Loucy (cell line): ENCODE measurements at regions not wholly inside any gene's neighbourhood (a gene's known extent, or its start where the extent isn't known, plus 50 kb on each side); places are given as distances from the start of the nearest gene placed in this dataset.
"Not testable (repeated sequence)": the region's sequence is repeated elsewhere in the genome, so short reads cannot be mapped to it uniquely, and the experiment has no call there.

Experiments
- H2AFZ ChIP-seq: fragments of 200-600 bp; sonication (generic); 2 replicates; pipeline ENCODE4 v1.6.0; 2016; ENCODE audit warnings: antibody characterized with exemption, mild to moderate bottlenecking, low read length, moderate library complexity
- H3F3A ChIP-seq: fragments of 200-600 bp; 2 replicates; pipeline ENCODE4 v1.6.0; 2016; ENCODE audit warnings: antibody characterized with exemption, low read depth, mild to moderate bottlenecking
- H3K27me3 ChIP-seq: fragments of 200-600 bp; sonication (generic); 2 replicates; pipeline ENCODE4 v1.6.1; 2014; ENCODE audit warnings: low read length, mild to moderate bottlenecking; ENCODE audit not compliant: insufficient read depth, poor library complexity, severe bottlenecking
- H3K36me3 ChIP-seq: fragments of 200-600 bp; sonication (generic); 2 replicates; pipeline ENCODE4 v1.6.1; 2016; ENCODE audit warnings: low read length; ENCODE audit not compliant: insufficient read depth
- H3K4me1 ChIP-seq: fragments of 200-600 bp; sonication (generic); 2 replicates; pipeline ENCODE4 v1.5.1; 2014; ENCODE audit warnings: low read length, mild to moderate bottlenecking; ENCODE audit not compliant: insufficient read depth, poor library complexity, severe bottlenecking
- H3K4me2 ChIP-seq: fragments of 200-600 bp; sonication (generic); 2 replicates; pipeline ENCODE4 v1.6.0; 2014; ENCODE audit warnings: antibody characterized with exemption, low read length, low read depth, mild to moderate bottlenecking; ENCODE audit not compliant: poor library complexity, severe bottlenecking
- H3K4me3 ChIP-seq: fragments of 200-600 bp; sonication (generic); 2 replicates; pipeline ENCODE4 v1.5.1; 2014; ENCODE audit warnings: low read length, mild to moderate bottlenecking, mixed read lengths; ENCODE audit not compliant: poor library complexity, severe bottlenecking
- H3K79me2 ChIP-seq: fragments of 200-600 bp; sonication (generic); 2 replicates; pipeline ENCODE4 v1.6.1; 2014; ENCODE audit warnings: low read length; ENCODE audit not compliant: insufficient read depth
- H3K9ac ChIP-seq: fragments of 200-600 bp; sonication (generic); 2 replicates; pipeline ENCODE4 v1.6.0; 2014; ENCODE audit warnings: mild to moderate bottlenecking, low read depth, low read length, moderate library complexity; ENCODE audit not compliant: poor library complexity, severe bottlenecking
- H3K9me2 ChIP-seq: fragments of 200-600 bp; sonication (generic); replicated peaks from 2 replicates; pipeline ENCODE4 v1.6.1; 2016; ENCODE audit warnings: low read depth, low read length, mixed read lengths
- H3K9me3 ChIP-seq: fragments of 200-600 bp; sonication (generic); 2 replicates; pipeline ENCODE4 v1.6.1; 2014; ENCODE audit warnings: mild to moderate bottlenecking, antibody characterized with exemption, low read length, low read depth; ENCODE audit not compliant: insufficient read depth
- H4K20me1 ChIP-seq: fragments of 200-600 bp; sonication (generic); 2 replicates; pipeline ENCODE4 v1.6.0; 2014; ENCODE audit warnings: antibody characterized with exemption, low read length, mild to moderate bottlenecking; ENCODE audit not compliant: insufficient read depth, poor library complexity, severe bottlenecking
- EZH2phosphoT487 ChIP-seq: fragments of 200-600 bp; IDR thresholded peaks from 2 replicates; pipeline ENCODE4 v1.6.1; 2018; ENCODE audit warnings: antibody characterized with exemption, mild to moderate bottlenecking, moderate library complexity, borderline replicate concordance
- TF ChIP-seq, protein P1 (sequence below): fragments of 200-600 bp; sonication (generic); conservative IDR thresholded peaks from 2 replicates; pipeline ENCODE4 v1.5.1; 2014; ENCODE audit warnings: mild to moderate bottlenecking, antibody characterized with exemption, low read length

DNA sequence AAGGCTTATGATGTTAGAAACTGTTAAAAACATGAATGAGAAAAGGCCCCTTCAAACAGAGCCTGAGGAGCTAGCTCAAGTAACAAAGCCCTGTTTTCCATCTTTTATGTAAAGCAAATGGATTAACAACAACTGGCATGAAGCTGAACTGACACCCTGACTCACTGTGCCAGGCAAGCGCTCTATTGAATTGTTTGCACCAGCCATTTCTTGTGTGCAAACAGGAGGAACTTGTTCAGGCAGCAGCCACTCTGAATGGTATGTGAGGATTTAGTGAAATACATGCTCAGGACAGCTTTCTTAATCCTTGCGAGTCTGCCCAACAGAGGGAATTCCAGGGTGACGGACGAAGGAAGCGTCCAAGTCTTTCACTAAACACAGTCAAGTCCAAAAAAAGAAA lies 291.1 kb upstream of the ADGRL2 start:
- Histone ChIP-seq H3K9ac (no peak overlapping the region), H2AFZ (no peak overlapping the region), H3K9me3 (no peaks in the 10 kb centered on the region), H3K4me2 (no peak overlapping the region), H3K4me1 (no peaks in the 10 kb centered on the region), H3K36me3 (no peaks in the 10 kb centered on the region), H3F3A (no peaks in the 10 kb centered on the region), H3K79me2 (no peaks in the 10 kb centered on the region), H3K27me3 (no peaks in the 10 kb centered on the region), H3K9me2 (no peaks in the 10 kb centered on the region), H4K20me1 (no peaks in the 10 kb centered on the region), H3K4me3 (no peak overlapping the region)
- TF ChIP-seq EZH2phosphoT487, result no peak

DNA sequence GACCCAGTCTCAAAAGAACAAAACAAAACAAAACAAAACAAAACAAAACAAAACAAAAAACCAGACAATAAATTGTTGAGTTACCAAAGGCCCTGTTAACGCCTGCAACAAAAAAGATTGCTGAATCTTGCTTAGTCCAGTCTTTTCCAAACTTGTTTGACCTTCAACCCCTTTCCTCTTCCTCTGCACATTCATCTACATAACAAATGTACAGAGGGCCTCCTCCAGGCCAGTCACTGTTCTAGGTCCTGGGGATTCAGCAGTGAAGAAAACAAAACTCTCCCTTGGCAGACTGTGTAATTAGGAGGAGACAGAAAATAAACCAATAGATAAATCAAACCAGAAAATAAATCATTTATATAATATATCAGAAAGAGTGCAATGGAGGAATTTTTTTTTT lies 294.0 kb upstream of the ADGRL2 start:
- no peaks in the 10 kb centered on the region for H4K20me1 ChIP-seq
- no peaks in the 10 kb centered on the region for H3K4me1 ChIP-seq
- no peak overlapping the region for H3K4me2 ChIP-seq
- no peak overlapping the region for H3K4me3 ChIP-seq
- H3K9me3 ChIP-seq, result no peaks in the 10 kb centered on the region
- H3K27me3 ChIP-seq, result no peaks in the 10 kb centered on the region
- no peak for TF ChIP-seq EZH2phosphoT487
- TF ChIP-seq, protein P1, sequence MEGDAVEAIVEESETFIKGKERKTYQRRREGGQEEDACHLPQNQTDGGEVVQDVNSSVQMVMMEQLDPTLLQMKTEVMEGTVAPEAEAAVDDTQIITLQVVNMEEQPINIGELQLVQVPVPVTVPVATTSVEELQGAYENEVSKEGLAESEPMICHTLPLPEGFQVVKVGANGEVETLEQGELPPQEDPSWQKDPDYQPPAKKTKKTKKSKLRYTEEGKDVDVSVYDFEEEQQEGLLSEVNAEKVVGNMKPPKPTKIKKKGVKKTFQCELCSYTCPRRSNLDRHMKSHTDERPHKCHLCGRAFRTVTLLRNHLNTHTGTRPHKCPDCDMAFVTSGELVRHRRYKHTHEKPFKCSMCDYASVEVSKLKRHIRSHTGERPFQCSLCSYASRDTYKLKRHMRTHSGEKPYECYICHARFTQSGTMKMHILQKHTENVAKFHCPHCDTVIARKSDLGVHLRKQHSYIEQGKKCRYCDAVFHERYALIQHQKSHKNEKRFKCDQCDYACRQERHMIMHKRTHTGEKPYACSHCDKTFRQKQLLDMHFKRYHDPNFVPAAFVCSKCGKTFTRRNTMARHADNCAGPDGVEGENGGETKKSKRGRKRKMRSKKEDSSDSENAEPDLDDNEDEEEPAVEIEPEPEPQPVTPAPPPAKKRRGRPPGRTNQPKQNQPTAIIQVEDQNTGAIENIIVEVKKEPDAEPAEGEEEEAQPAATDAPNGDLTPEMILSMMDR, result no peak
- H3K36me3 ChIP-seq, result no peaks in the 10 kb centered on the region
- H2AFZ ChIP-seq, result no peak overlapping the region
- H3K79me2 ChIP-seq, result no peaks in the 10 kb centered on the region
- no peak overlapping the region for H3K9ac ChIP-seq
- H3K9me2 ChIP-seq, result no peaks in the 10 kb centered on the region
- no peaks in the 10 kb centered on the region for H3F3A ChIP-seq

DNA sequence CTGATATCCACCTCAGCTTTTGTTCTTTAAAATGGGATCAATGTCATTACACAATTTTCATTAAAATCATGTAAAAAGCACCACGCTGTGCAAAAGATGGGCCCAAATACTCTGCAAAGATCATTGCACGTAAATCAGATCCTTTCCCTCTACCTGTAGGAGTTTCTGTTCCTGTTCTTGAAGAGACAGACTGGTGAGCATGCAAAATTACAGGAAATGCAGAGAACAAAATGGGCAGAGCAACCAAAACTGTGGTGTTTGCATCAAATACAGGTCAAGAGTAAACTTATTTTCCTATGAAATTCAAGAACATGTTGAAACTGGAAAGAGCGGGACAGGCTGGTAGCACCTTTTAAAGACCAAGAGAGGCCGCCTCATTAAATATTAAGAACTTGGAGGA lies 294.9 kb upstream of the ADGRL2 start:
- no peak overlapping the region for H3K4me3 ChIP-seq
- no peaks in the 10 kb centered on the region for H3K4me1 ChIP-seq
- H3K9me3 ChIP-seq, result no peaks in the 10 kb centered on the region
- no peaks in the 10 kb centered on the region for H3F3A ChIP-seq
- H3K4me2 ChIP-seq, result no peak overlapping the region
- H3K36me3 ChIP-seq, result no peaks in the 10 kb centered on the region
- no peaks in the 10 kb centered on the region for H3K79me2 ChIP-seq
- TF ChIP-seq, protein P1, result no peak
- no peak for TF ChIP-seq EZH2phosphoT487
- H3K9ac ChIP-seq, result no peak overlapping the region
- no peaks in the 10 kb centered on the region for H3K27me3 ChIP-seq
- no peaks in the 10 kb centered on the region for H4K20me1 ChIP-seq
- no peaks in the 10 kb centered on the region for H3K9me2 ChIP-seq
- H2AFZ ChIP-seq, result no peak overlapping the region

DNA sequence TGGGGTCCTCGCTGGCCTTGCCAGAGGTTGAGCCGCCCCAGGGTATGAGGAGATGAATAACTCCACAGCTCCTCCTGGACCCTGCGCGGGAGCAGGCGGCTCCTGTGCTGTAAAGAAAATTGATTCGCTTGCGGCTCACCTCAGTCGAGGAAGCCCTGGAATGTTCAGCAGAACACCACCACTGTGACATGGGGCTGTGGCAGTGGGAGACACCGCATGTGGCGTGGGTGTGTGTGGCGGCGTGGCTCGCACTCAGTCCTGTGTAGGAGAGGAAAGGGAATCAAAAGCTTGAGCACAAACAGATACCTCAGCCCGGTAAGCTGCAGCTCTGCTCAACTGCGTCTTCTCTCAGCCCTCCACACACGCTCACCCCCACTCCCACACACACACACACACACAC lies 295.9 kb upstream of the ADGRL2 start:
- not testable (repeated sequence) for H3K4me1 ChIP-seq, H3K27me3 ChIP-seq, H3K79me2 ChIP-seq, H3K4me2 ChIP-seq, H3K9me3 ChIP-seq, H3K4me3 ChIP-seq, H3K9ac ChIP-seq, H3K9me2 ChIP-seq, H2AFZ ChIP-seq, H4K20me1 ChIP-seq, H3F3A ChIP-seq, H3K36me3 ChIP-seq

DNA sequence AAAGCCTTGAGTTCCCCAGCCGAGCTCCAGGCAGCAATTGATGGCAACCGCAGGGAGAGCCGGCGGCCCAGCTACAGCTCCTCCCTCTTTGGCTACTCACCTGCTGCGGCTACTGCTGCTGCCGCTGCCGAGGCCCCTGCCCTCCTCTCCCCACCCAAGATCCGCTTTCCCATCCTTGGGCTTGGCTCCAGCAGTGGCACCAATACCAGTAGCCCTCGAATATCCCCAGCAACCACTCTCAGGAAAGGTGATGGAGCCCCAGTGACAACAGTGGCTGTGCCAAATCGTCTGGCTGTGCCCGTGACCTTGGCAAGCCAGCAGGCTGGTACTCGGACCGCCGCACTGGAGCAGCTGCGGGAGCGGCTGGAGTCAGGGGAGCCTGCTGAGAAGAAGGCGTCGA lies 298.0 kb upstream of the ADGRL2 start:
- H2AFZ ChIP-seq, H3K9me3 ChIP-seq, H4K20me1 ChIP-seq, H3K4me1 ChIP-seq, H3K27me3 ChIP-seq, H3K79me2 ChIP-seq, H3K36me3 ChIP-seq, H3K4me3 ChIP-seq, H3K4me2 ChIP-seq, H3K9ac ChIP-seq, H3F3A ChIP-seq, H3K9me2 ChIP-seq: not testable (repeated sequence)

DNA sequence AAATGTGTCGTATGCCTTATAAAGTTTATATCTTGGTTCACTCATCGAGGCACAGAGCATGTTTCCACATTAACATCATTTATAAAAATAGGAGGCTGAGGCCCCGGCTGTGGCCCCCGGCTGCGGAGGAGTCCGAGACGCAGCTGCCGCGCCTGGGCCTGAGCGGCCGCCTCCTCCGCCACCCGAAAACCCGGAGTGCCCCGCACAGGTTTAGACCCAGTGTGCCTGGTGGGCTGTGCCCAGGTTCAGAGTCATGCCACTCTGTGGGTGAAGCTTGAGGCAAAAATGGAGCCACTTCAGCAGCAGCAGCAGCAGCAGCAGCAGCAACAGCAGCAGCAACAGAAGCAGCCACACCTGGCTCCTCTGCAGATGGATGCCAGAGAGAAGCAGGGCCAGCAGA lies 299.2 kb upstream of the ADGRL2 start:
- H4K20me1 ChIP-seq, H3K27me3 ChIP-seq, H3K4me1 ChIP-seq, H2AFZ ChIP-seq, H3K4me2 ChIP-seq, H3K4me3 ChIP-seq, H3K36me3 ChIP-seq, H3K79me2 ChIP-seq, H3K9me3 ChIP-seq, H3K9ac ChIP-seq, H3F3A ChIP-seq, H3K9me2 ChIP-seq: not testable (repeated sequence)
